GM18861 (cell line): ENCODE measurements at regions not wholly inside any gene's neighbourhood (a gene's known extent, or its start where the extent isn't known, plus 50 kb on each side); places are given as distances from the start of the nearest gene placed in this dataset.
A peak's percentile ranks its signal among the peaks of the same experiment; 100 is the strongest.
"Not testable (repeated sequence)": the region's sequence is repeated elsewhere in the genome, so short reads cannot be mapped to it uniquely, and the experiment has no call there.

Experiments
- ATAC-seq: cut with Tn5 transposase; IDR thresholded peaks from one replicate; pipeline ENCODE4 v1.9.1; 2021; ENCODE audit not compliant: unreplicated experiment

GRCh38 chr15:69879963-69880362, 217.8 kb downstream of the TLE3 start:
- not testable (repeated sequence) for ATAC-seq

- no peak for ATAC-seq
Measured at GRCh38 chr15:69880571-69881301, 217.0 kb downstream of the TLE3 start.

- peak; percentile 44 for ATAC-seq
Measured at GRCh38 chr15:69881302-69881670, 216.4 kb downstream of the TLE3 start.

- ATAC-seq: peak; percentile 69
Measured at GRCh38 chr15:69881766-69882165, 216.0 kb downstream of the TLE3 start.

GRCh38 chr15:69883306-69883705, 214.4 kb downstream of the TLE3 start:
- ATAC-seq: no peak

GRCh38 chr15:69885173-69885955, 212.4 kb downstream of the TLE3 start:
- no peak for ATAC-seq

- ATAC-seq: no peak
Measured at GRCh38 chr15:69887009-69887408, 210.7 kb downstream of the TLE3 start.

GRCh38 chr15:69887553-69887952, 210.2 kb downstream of the TLE3 start:
- no peak for ATAC-seq

GRCh38 chr15:69888406-69888805, 209.3 kb downstream of the TLE3 start:
- ATAC-seq: no peak

GRCh38 chr15:69891070-69891536, 206.6 kb downstream of the TLE3 start:
- ATAC-seq: no peak

GRCh38 chr15:69891606-69892005, 206.1 kb downstream of the TLE3 start:
- no peak for ATAC-seq

- no peak for ATAC-seq
Measured at GRCh38 chr15:69892351-69892750, 205.4 kb downstream of the TLE3 start.

GRCh38 chr15:69893086-69893485, 204.6 kb downstream of the TLE3 start:
- no peak for ATAC-seq

GRCh38 chr15:69893863-69894262, 203.9 kb downstream of the TLE3 start:
- ATAC-seq: no peak

- no peak for ATAC-seq
Measured at GRCh38 chr15:69895202-69895601, 202.5 kb downstream of the TLE3 start.

- no peak for ATAC-seq
Measured at GRCh38 chr15:69896606-69897005, 201.1 kb downstream of the TLE3 start.

- no peak for ATAC-seq
Measured at GRCh38 chr15:69897061-69897460, 200.7 kb downstream of the TLE3 start.

GRCh38 chr15:69897471-69898237, 200.1 kb downstream of the TLE3 start:
- ATAC-seq: no peak

GRCh38 chr15:69898243-69898642, 199.5 kb downstream of the TLE3 start:
- no peak for ATAC-seq

GRCh38 chr15:69902414-69903062, 195.2 kb downstream of the TLE3 start:
- no peak for ATAC-seq
